ENCODE measurements at regions not wholly inside any gene's neighbourhood (a gene's known extent, or its start where the extent isn't known, plus 50 kb on each side); places are given as distances from the start of the nearest gene placed in this dataset.

- Histone ChIP-seq H4K20me1 (ENCODE audit: insufficient read depth) (no peaks in the 10 kb centered on the region), H3K36me3 (ENCODE audit: insufficient read depth, low read length) (no peaks in the 10 kb centered on the region), H2AFZ (ENCODE audit: low read depth, low read length) (no peak overlapping the region), H3K4me2 (ENCODE audit: low read length) (no peak overlapping the region), H3K27me3 (ENCODE audit: insufficient read depth, low read depth, low read length) (no peaks in the 10 kb centered on the region), H3F3A (ENCODE audit: insufficient read depth, low read length, poor library complexity, severe bottlenecking) (no peaks in the 10 kb centered on the region), H3K4me3 (ENCODE audit: low read length) (no peak overlapping the region), H3K79me2 (replicated peaks; ENCODE audit: insufficient read depth, low read length) (no peaks in the 10 kb centered on the region), H3K27ac (ENCODE audit: low read length) (no peak overlapping the region), H3K9me2 (ENCODE audit: insufficient read depth, low read length) (no peaks in the 10 kb centered on the region), H3K9me3 (ENCODE audit: low read length) (no peaks in the 10 kb centered on the region), H3K9ac (ENCODE audit: low read length) (no peak overlapping the region)
- TF ChIP-seq REST (IDR thresholded peaks at IDR 0.05; ENCODE audit: borderline replicate concordance) (no peak), POLR2AphosphoS5 (IDR thresholded peaks at IDR 0.05) (no peak), TAF1 (IDR thresholded peaks at IDR 0.05; ENCODE audit: low read depth) (no peak)
These were observed 669.6 kb downstream of the PCDH17 start for GRCh38 chr13:58300974-58301681.

GRCh38 chr13:58302349-58302748, 670.8 kb downstream of the PCDH17 start:
- Histone ChIP-seq H3K79me2 (replicated peaks; ENCODE audit: insufficient read depth, low read length) (no peaks in the 10 kb centered on the region), H2AFZ (ENCODE audit: low read depth, low read length) (no peak overlapping the region), H3K9me2 (ENCODE audit: insufficient read depth, low read length) (no peaks in the 10 kb centered on the region), H3K4me3 (ENCODE audit: low read length) (no peak overlapping the region), H3K4me2 (ENCODE audit: low read length) (no peak overlapping the region), H3K27me3 (ENCODE audit: insufficient read depth, low read depth, low read length) (no peaks in the 10 kb centered on the region), H3K9me3 (ENCODE audit: low read length) (no peaks in the 10 kb centered on the region), H3F3A (ENCODE audit: insufficient read depth, low read length, poor library complexity, severe bottlenecking) (no peaks in the 10 kb centered on the region), H3K36me3 (ENCODE audit: insufficient read depth, low read length) (no peaks in the 10 kb centered on the region), H3K27ac (ENCODE audit: low read length) (no peak overlapping the region), H4K20me1 (ENCODE audit: insufficient read depth) (no peaks in the 10 kb centered on the region), H3K9ac (ENCODE audit: low read length) (no peak overlapping the region)
- TF ChIP-seq RAD21 (conservative IDR thresholded peaks at IDR 0.05) (no peak), SMC3 (conservative IDR thresholded peaks at IDR 0.05; ENCODE audit: poor library complexity) (no peak), EP300 (conservative IDR thresholded peaks at IDR 0.05; ENCODE audit: poor library complexity, severe bottlenecking) (no peak), TAF1 (IDR thresholded peaks at IDR 0.05; ENCODE audit: low read depth) (no peak), POLR2AphosphoS5 (IDR thresholded peaks at IDR 0.05) (no peak), MXI1 (conservative IDR thresholded peaks at IDR 0.05; ENCODE audit: poor library complexity, severe bottlenecking) (no peak), CTCF (IDR thresholded peaks at IDR 0.05; ENCODE audit: poor library complexity, severe bottlenecking) (no peak), REST (IDR thresholded peaks at IDR 0.05; ENCODE audit: borderline replicate concordance) (no peak)
